Astrocyte of the cerebellum (primary cell): ENCODE measurements at regions not wholly inside any gene's neighbourhood (a gene's known extent, or its start where the extent isn't known, plus 50 kb on each side); places are given as distances from the start of the nearest gene placed in this dataset.

ENCODE experiments used
- DNase-seq: peaks from one replicate; pipeline ENCODE4 v3.0.0-alpha.2; 2011; ENCODE audit warnings: low read depth
- H3K4me3 ChIP-seq: 2 replicates; pipeline ENCODE4 v1.5.1; 2011; ENCODE audit warnings: mild to moderate bottlenecking, low read depth, low read length, moderate library complexity
- in situ Hi-C: cut with HindIII; loops from 2 replicates; pipeline ENCODE4 v1.10.0; 2017; ENCODE audit warnings: low sequenced_read_pairs
- TF ChIP-seq, protein P1 (sequence below): IDR thresholded peaks from 2 replicates; pipeline ENCODE4 v1.5.1; 2012; ENCODE audit warnings: low read length, low read depth, moderate library complexity, mild to moderate bottlenecking; ENCODE audit errors: missing control alignments

DNA sequence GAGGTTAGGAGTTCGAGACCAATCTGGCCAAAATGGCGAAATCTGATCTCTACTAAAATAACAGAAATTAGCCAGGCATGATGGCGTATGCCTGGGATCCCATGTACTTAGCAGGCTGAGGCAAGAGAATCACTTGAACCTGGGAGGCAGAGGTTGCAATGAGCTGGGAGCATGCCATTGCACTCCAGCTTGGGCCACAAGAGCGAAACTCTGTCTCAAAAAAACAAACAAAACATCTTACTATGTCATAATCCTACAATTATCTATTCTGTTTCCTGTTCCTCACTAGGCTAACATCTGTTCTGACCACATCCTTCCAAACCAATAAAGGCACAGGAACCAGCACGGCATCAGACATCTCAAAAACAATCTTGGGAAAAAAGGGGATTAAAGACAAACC, 361.8 kb upstream of the UBE2E3 start:
- TF ChIP-seq, protein P1, sequence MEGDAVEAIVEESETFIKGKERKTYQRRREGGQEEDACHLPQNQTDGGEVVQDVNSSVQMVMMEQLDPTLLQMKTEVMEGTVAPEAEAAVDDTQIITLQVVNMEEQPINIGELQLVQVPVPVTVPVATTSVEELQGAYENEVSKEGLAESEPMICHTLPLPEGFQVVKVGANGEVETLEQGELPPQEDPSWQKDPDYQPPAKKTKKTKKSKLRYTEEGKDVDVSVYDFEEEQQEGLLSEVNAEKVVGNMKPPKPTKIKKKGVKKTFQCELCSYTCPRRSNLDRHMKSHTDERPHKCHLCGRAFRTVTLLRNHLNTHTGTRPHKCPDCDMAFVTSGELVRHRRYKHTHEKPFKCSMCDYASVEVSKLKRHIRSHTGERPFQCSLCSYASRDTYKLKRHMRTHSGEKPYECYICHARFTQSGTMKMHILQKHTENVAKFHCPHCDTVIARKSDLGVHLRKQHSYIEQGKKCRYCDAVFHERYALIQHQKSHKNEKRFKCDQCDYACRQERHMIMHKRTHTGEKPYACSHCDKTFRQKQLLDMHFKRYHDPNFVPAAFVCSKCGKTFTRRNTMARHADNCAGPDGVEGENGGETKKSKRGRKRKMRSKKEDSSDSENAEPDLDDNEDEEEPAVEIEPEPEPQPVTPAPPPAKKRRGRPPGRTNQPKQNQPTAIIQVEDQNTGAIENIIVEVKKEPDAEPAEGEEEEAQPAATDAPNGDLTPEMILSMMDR: no peak
- no peak for DNase-seq

GRCh38 chr2:180614776-180615175, 365.6 kb upstream of the UBE2E3 start:
- no peak overlapping the region for H3K4me3 ChIP-seq
- TF ChIP-seq, protein P1: no peak
- no peak for DNase-seq
- in situ Hi-C loops: no loop called here

More for the DNA sequence above, 361.8 kb upstream of the UBE2E3 start:
- no peak overlapping the region for H3K4me3 ChIP-seq
- in situ Hi-C loops: no loop called here

- TF ChIP-seq, protein P1: no peak
Measured at GRCh38 chr2:180609626-180610340, 370.6 kb upstream of the UBE2E3 start.

GRCh38 chr2:180607514-180608049, 372.8 kb upstream of the UBE2E3 start:
- TF ChIP-seq, protein P1: no peak
- H3K4me3 ChIP-seq: no peak overlapping the region
- in situ Hi-C loops: no loop called here

More at GRCh38 chr2:180609626-180610340, 370.6 kb upstream of the UBE2E3 start:
- no peak overlapping the region for H3K4me3 ChIP-seq
- DNase-seq: no peak
- in situ Hi-C loops: no loop called here

DNA sequence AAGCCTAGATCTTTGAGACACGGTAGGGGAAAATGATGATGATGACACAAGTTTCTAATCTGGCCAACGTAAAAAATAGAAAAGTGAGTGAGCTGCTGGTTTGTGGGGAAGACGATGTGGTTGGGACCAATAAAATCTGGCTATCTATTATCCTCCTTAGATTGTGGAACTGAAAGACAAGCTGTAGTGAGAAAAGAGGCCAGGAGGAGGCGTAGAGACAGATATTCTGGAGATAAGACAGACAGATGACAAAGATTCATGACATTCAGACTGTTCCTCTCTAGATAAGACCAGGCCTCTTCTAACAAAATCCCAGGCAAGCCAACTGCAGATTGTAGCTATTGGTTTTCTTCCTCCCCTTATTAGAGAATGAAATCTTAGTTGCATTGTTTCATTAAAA, 376.3 kb upstream of the UBE2E3 start:
- H3K4me3 ChIP-seq: no peak overlapping the region
- DNase-seq: no peak
- TF ChIP-seq, protein P1: no peak
- in situ Hi-C loops: no loop called here

More at GRCh38 chr2:180607514-180608049, 372.8 kb upstream of the UBE2E3 start:
- DNase-seq: no peak

DNA sequence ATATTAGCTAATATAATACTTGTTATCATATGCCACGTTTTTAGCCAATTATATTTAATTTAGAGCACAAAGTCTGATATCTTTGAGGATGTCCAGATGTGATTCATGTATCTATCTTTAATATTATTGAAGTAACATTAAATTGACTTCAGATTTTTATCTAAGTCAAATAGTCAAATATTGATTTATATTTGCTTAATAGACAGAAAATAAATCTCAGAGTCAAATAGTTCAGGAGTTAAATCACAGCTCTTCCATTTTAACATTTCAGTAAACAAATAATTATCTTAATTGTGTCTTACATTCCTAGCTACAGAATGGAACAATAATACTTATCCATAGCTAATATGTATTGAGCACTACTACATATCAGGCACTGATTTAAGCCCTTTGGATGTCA, 379.4 kb upstream of the UBE2E3 start:
- TF ChIP-seq, protein P1: no peak
- DNase-seq: no peak
- H3K4me3 ChIP-seq: no peak overlapping the region
- in situ Hi-C loops: no loop called here
